NCI-H2107 (cell line): ENCODE measurements at regions not wholly inside any gene's neighbourhood (a gene's known extent, or its start where the extent isn't known, plus 50 kb on each side); places are given as distances from the start of the nearest gene placed in this dataset.
"Not testable (repeated sequence)": the region's sequence is repeated elsewhere in the genome, so short reads cannot be mapped to it uniquely, and the experiment has no call there.

Experiments
- DNase-seq: peaks from one replicate; lab custom pipeline; 2025; lab: John Stamatoyannopoulos, UW

- DNase-seq = no peak
Measured at GRCh38 chr11:25319127-25319526, 822.3 kb downstream of the LUZP2 start.

- no peak for DNase-seq
Measured at GRCh38 chr11:25327656-25328055, 830.8 kb downstream of the LUZP2 start.

- no peak for DNase-seq
Measured at GRCh38 chr11:25339281-25339680, 842.4 kb downstream of the LUZP2 start.

- DNase-seq = no peak
Measured at GRCh38 chr11:25349537-25349936, 852.7 kb downstream of the LUZP2 start.

GRCh38 chr11:25350899-25351803, 854.3 kb downstream of the LUZP2 start:
- no peak for DNase-seq

- no peak for DNase-seq
Measured at GRCh38 chr11:25357133-25357532, 860.3 kb downstream of the LUZP2 start.

GRCh38 chr11:25377466-25377865, 880.6 kb downstream of the LUZP2 start:
- DNase-seq = no peak

GRCh38 chr11:25396847-25397246, 900.0 kb downstream of the LUZP2 start:
- no peak for DNase-seq

- DNase-seq = no peak
Measured at GRCh38 chr11:25408146-25408545, 911.3 kb downstream of the LUZP2 start.

- DNase-seq = no peak
Measured at GRCh38 chr11:25415793-25416192, 916.1 kb upstream of the ANO3 start.

GRCh38 chr11:25423436-25424199, 908.3 kb upstream of the ANO3 start:
- no peak for DNase-seq

- no peak for DNase-seq
Measured at GRCh38 chr11:25432376-25432775, 899.6 kb upstream of the ANO3 start.

GRCh38 chr11:25435197-25435596, 896.7 kb upstream of the ANO3 start:
- no peak for DNase-seq

- no peak for DNase-seq
Measured at GRCh38 chr11:25436326-25436725, 895.6 kb upstream of the ANO3 start.

GRCh38 chr11:25441421-25441820, 890.5 kb upstream of the ANO3 start:
- no peak for DNase-seq

GRCh38 chr11:25449091-25449490, 882.8 kb upstream of the ANO3 start:
- no peak for DNase-seq

- DNase-seq = no peak
Measured at GRCh38 chr11:25453471-25453870, 878.5 kb upstream of the ANO3 start.

GRCh38 chr11:25456211-25456610, 875.7 kb upstream of the ANO3 start:
- no peak for DNase-seq

- DNase-seq = no peak
Measured at GRCh38 chr11:25483915-25484635, 847.9 kb upstream of the ANO3 start.

GRCh38 chr11:25485315-25485714, 846.6 kb upstream of the ANO3 start:
- no peak for DNase-seq

- not testable (repeated sequence) for DNase-seq
Measured at GRCh38 chr11:25486338-25486737, 845.6 kb upstream of the ANO3 start.

- DNase-seq = not testable (repeated sequence)
Measured at GRCh38 chr11:25488176-25488575, 843.8 kb upstream of the ANO3 start.
